HEK293 (cell line): ENCODE measurements at regions not wholly inside any gene's neighbourhood (a gene's known extent, or its start where the extent isn't known, plus 50 kb on each side); places are given as distances from the start of the nearest gene placed in this dataset.

Experiments
- CTCF ChIA-PET: fragments of 350-600 bp; formaldehyde crosslinking; extraction: SDS; loops from one replicate; lab custom pipeline; 2021; ENCODE audit warnings: antibody characterized with exemption; lab: Yijun Ruan, JAX
- POLR2A ChIA-PET: fragments of 300-600 bp; formaldehyde crosslinking; extraction: SDS; loops from one replicate; lab custom pipeline; 2020; ENCODE audit warnings: antibody characterized with exemption, inconsistent platforms; lab: Yijun Ruan, JAX
- H3K27ac ChIP-seq: fragments of 200-500 bp; sonication (Bioruptor generic); 2 replicates; pipeline ENCODE4 v1.5.1; 2014; ENCODE audit warnings: low read depth, low read length, control low read depth, inconsistent platforms; ENCODE audit errors: extremely low read depth
- H3K36me3 ChIP-seq, 2 experiments: fragments of 200-500 bp in 1 of 2; sonication (Bioruptor generic) in 1 of 2; 1 replicate in 1 of 2; 2 replicates in 1 of 2; pipeline ENCODE4 v1.5.1; 2014 to 2017; ENCODE audit warnings: inconsistent platforms in 2 of 2, low read length in 2 of 2; ENCODE audit not compliant: control insufficient read depth in 2 of 2, insufficient read depth in 1 of 2
- H3K4me1 ChIP-seq: fragments of 200-500 bp; sonication (Bioruptor generic); 2 replicates; pipeline ENCODE4 v1.5.1; 2014; ENCODE audit warnings: mild to moderate bottlenecking, low read length, inconsistent platforms; ENCODE audit not compliant: control insufficient read depth, insufficient read depth
- H3K4me3 ChIP-seq: 2 replicates; pipeline ENCODE4 v1.5.1; 2011; ENCODE audit warnings: low read depth, mild to moderate bottlenecking, control low read depth, low read length, moderate library complexity
- H3K9me3 ChIP-seq: fragments of 200-500 bp; sonication (Bioruptor generic); 2 replicates; pipeline ENCODE4 v1.5.1; 2014; ENCODE audit warnings: low read depth, low read length, inconsistent platforms; ENCODE audit not compliant: control insufficient read depth, insufficient read depth
- EGR2 ChIP-seq: fragments of 450-650 bp; formaldehyde crosslinking; IDR thresholded peaks from 2 replicates; pipeline ENCODE4 v1.5.1; 2016; ENCODE audit warnings: low read depth, missing biosample characterization, missing genetic modification characterization
- HOXD13 ChIP-seq: sonication (generic); formaldehyde crosslinking; IDR thresholded peaks from 2 replicates; pipeline ENCODE4 v1.8.0; 2022; ENCODE audit warnings: missing genetic modification reagents, borderline replicate concordance
- KLF16 ChIP-seq: fragments of 450-650 bp; formaldehyde crosslinking; IDR thresholded peaks from 2 replicates; pipeline ENCODE4 v1.5.1; 2017; ENCODE audit warnings: missing biosample characterization, missing genetic modification characterization
- SCRT1 ChIP-seq: fragments of 450-650 bp; formaldehyde crosslinking; IDR thresholded peaks from 2 replicates; pipeline ENCODE4 v1.5.1; 2016; ENCODE audit warnings: missing biosample characterization, missing genetic modification characterization, borderline replicate concordance
- SP3 ChIP-seq: fragments of 450-650 bp; formaldehyde crosslinking; IDR thresholded peaks from 2 replicates; pipeline ENCODE4 v1.5.1; 2016; ENCODE audit warnings: missing biosample characterization, missing genetic modification characterization
- TRIM28 ChIP-seq: IDR thresholded peaks from 2 replicates; pipeline ENCODE4 v1.6.1; 2011; ENCODE audit warnings: low read length, control low read depth, borderline replicate concordance
- ZBTB7A ChIP-seq: fragments of 450-650 bp; formaldehyde crosslinking; IDR thresholded peaks from 2 replicates; pipeline ENCODE4 v1.5.1; 2016; ENCODE audit warnings: low read depth, missing biosample characterization, missing genetic modification characterization
- ZFP3 ChIP-seq: fragments of 450-650 bp; formaldehyde crosslinking; IDR thresholded peaks from 2 replicates; pipeline ENCODE4 v1.5.1; 2016; ENCODE audit warnings: low read depth, missing biosample characterization, missing genetic modification characterization
- ZFP69B ChIP-seq: fragments of 450-650 bp; formaldehyde crosslinking; IDR thresholded peaks from 2 replicates; pipeline ENCODE4 v1.5.1; 2016; ENCODE audit warnings: missing biosample characterization, missing genetic modification characterization
- ZNF10 ChIP-seq: fragments of 450-650 bp; formaldehyde crosslinking; IDR thresholded peaks from 2 replicates; pipeline ENCODE4 v1.5.1; 2017; ENCODE audit warnings: missing biosample characterization, missing genetic modification characterization
- ZNF133 ChIP-seq: fragments of 450-650 bp; formaldehyde crosslinking; IDR thresholded peaks from 2 replicates; pipeline ENCODE4 v1.5.1; 2016; ENCODE audit warnings: missing biosample characterization, missing genetic modification characterization
- ZNF184 ChIP-seq: fragments of 450-650 bp; IDR thresholded peaks from 2 replicates; pipeline ENCODE4 v1.5.1; 2018; ENCODE audit warnings: missing biosample characterization, mild to moderate bottlenecking, missing genetic modification characterization
- ZNF211 ChIP-seq: fragments of 450-650 bp; formaldehyde crosslinking; IDR thresholded peaks from 2 replicates; pipeline ENCODE4 v1.5.1; 2016; ENCODE audit warnings: low read depth, missing biosample characterization, missing genetic modification characterization
- ZNF274 ChIP-seq, 2 experiments: fragments of 200-500 bp in 1 of 2; fragments of 450-650 bp in 1 of 2; sonication (Bioruptor generic) in 1 of 2; formaldehyde crosslinking in 1 of 2; IDR thresholded peaks; 2 replicates each; pipeline versions ENCODE4 v1.5.1 to v1.6.1; 2014 to 2016; ENCODE audit warnings: borderline replicate concordance in 1 of 2, inconsistent platforms in 1 of 2, low read length in 1 of 2, missing biosample characterization in 1 of 2, missing genetic modification characterization in 1 of 2
- ZNF324 ChIP-seq: fragments of 450-650 bp; formaldehyde crosslinking; IDR thresholded peaks from 2 replicates; pipeline ENCODE4 v1.5.1; 2016; ENCODE audit warnings: missing biosample characterization, missing genetic modification characterization
- ZNF677 ChIP-seq: fragments of 450-650 bp; IDR thresholded peaks from 2 replicates; pipeline ENCODE4 v1.5.0; 2018; ENCODE audit warnings: missing biosample characterization, mild to moderate bottlenecking, missing genetic modification characterization, moderate library complexity
- ZNF830 ChIP-seq: fragments of 450-650 bp; IDR thresholded peaks from 2 replicates; pipeline ENCODE4 v1.5.0; 2018; ENCODE audit warnings: missing biosample characterization, missing genetic modification characterization, low read depth, mild to moderate bottlenecking, moderate library complexity
- TF ChIP-seq, protein P1 (sequence below): fragments of 450-650 bp; formaldehyde crosslinking; IDR thresholded peaks from 2 replicates; pipeline ENCODE4 v1.5.1; 2016; ENCODE audit warnings: missing biosample characterization, missing genetic modification characterization
- TF ChIP-seq, protein P2 (sequence below): fragments of 450-650 bp; formaldehyde crosslinking; IDR thresholded peaks from 2 replicates; pipeline ENCODE4 v1.5.1; 2017; ENCODE audit warnings: missing biosample characterization, missing genetic modification characterization
- TF ChIP-seq, protein P3 (sequence below): fragments of 450-650 bp; formaldehyde crosslinking; IDR thresholded peaks from 2 replicates; pipeline ENCODE4 v1.5.1; 2016; ENCODE audit warnings: missing biosample characterization, missing genetic modification characterization

DNA sequence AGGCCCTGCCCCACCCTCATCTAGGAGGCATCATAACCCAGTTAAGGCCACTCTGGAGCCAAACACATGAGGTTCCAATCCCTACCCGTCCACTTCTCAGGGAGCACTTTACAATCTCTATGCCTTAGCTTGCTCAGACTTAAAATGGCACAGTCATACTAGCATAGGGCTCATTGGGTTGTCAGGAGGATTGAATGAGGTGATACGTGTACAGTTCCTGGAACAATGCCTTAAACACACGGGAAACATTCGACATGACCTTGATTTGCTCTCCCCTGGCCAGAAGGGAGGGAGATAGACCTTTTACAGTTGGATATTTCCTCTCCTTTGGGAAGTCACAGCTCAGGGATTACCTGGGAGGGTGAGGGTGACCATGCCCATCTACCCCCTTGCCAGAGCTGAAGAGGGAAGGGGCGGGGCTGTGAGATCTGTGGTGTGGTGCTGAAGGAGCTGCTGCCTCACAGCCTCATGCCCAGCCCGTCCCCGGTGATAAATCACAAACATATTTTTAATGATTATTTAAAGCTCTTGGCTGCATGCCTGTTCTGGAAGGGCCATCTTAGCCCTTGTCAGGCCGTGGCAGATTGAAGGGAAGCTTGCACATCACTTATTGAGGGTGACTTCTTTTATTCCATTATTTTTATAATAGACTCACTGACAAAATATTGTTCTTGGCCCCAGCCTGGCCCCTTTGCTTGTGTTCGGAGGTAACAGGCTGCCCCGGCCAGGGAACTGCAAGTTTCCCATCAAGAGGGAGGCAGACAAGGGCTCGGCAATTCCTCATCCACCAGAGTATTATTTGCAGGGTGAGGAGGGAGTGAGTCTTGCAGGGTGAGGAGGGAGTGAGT lies 83.4 kb downstream of the FOXD2 start:
- TF ChIP-seq ZBTB7A (no peak), ZNF830 (tag by site-specific recombination) (no peak), TRIM28 (no peak), ZNF677 (tag by site-specific recombination) (no peak), ZNF324 (tag by site-specific recombination) (no peak), ZNF211 (tag by site-specific recombination) (no peak), EGR2 (tag by site-specific recombination) (no peak), ZFP69B (tag by site-specific recombination) (no peak), ZFP3 (no peak), ZNF10 (no peak), SCRT1 (tag by site-specific recombination) (no peak), KLF16 (tag by site-specific recombination) (no peak), ZNF133 (tag by site-specific recombination) (no peak)
- H3K9me3 ChIP-seq = no peaks in the 10 kb centered on the region
- H3K36me3 ChIP-seq = no peaks in the 10 kb centered on the region
- no peaks in the 10 kb centered on the region for H3K4me1 ChIP-seq
- H3K4me3 ChIP-seq = no peak overlapping the region
- no peak overlapping the region for H3K27ac ChIP-seq
- ChIA-PET CTCF (interaction anchor here (0.6 to 3.3 kb wide), 6 partner anchors 8 to 69 kb away, joined by 3 to 16 read pairs (median 3); no protein-coding TSS in a partner anchor), POLR2A (no interaction called here)

DNA sequence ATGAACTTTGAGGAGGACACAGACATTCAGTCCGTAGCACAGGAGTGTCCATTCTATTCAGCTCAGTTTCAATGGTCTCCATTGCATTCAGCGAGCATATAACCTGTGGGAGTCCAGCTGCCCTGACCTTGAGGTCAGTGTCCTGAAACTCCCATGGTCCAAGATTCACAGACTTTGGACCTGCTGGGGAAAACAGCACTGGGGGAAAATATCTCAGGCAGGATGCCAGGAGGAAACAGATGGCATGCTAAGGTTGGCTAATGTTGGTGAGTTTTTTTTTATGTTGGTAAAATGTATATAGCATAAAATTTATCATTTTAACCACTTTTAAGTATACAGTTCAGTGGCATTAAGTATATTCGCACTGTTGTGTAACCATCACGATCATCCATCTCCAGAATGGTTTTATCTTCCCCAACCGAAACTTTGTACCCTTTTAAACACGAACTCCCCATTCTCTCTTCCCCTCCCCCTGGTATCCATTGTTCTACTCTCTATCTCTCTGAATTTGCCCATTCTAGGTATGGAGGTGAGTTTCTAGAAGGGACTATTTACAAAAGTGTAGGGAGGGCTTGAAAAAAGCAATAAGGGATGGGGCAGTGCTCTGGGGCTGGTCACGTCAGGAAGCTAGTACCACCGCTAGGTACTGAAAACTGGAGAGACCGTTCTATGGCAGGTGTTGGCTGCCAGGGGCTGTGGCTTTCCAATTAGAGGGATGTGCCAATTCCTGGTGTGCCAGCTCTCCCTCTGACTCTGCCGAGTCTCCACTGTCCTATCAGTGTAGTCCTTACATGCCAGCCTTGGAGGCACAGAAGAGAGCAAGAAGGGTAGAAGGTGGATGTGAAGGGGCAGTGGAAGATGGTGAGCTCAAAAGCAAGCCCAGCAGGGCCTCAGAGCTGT lies 85.3 kb downstream of the FOXD2 start:
- Histone ChIP-seq H3K27ac (no peak overlapping the region), H3K4me1 (no peaks in the 10 kb centered on the region), H3K36me3 (no peaks in the 10 kb centered on the region), H3K4me3 (no peak overlapping the region), H3K9me3 (no peaks in the 10 kb centered on the region)
- ChIA-PET POLR2A (no interaction called here), CTCF (interaction anchor here (0.5 to 1.5 kb wide), 6 partner anchors 17 to 203 kb away, joined by 3 to 9 read pairs (median 4); no protein-coding TSS in a partner anchor)
- TF ChIP-seq SP3 (tag by site-specific recombination) = no peak
- TF ChIP-seq, protein P1, sequence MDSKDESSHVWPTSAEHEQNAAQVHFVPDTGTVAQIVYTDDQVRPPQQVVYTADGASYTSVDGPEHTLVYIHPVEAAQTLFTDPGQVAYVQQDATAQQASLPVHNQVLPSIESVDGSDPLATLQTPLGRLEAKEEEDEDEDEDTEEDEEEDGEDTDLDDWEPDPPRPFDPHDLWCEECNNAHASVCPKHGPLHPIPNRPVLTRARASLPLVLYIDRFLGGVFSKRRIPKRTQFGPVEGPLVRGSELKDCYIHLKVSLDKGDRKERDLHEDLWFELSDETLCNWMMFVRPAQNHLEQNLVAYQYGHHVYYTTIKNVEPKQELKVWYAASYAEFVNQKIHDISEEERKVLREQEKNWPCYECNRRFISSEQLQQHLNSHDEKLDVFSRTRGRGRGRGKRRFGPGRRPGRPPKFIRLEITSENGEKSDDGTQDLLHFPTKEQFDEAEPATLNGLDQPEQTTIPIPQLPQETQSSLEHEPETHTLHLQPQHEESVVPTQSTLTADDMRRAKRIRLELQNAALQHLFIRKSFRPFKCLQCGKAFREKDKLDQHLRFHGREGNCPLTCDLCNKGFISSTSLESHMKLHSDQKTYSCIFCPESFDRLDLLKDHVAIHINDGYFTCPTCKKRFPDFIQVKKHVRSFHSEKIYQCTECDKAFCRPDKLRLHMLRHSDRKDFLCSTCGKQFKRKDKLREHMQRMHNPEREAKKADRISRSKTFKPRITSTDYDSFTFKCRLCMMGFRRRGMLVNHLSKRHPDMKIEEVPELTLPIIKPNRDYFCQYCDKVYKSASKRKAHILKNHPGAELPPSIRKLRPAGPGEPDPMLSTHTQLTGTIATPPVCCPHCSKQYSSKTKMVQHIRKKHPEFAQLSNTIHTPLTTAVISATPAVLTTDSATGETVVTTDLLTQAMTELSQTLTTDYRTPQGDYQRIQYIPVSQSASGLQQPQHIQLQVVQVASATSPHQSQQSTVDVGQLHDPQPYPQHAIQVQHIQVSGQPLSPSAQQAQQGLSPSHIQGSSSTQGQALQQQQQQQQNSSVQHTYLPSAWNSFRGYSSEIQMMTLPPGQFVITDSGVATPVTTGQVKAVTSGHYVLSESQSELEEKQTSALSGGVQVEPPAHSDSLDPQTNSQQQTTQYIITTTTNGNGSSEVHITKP (tag by site-specific recombination) = peak; percentile 49; the same call in 1 of the 2 replicates
- TF ChIP-seq ZNF184 (tag by site-specific recombination) = no peak

DNA sequence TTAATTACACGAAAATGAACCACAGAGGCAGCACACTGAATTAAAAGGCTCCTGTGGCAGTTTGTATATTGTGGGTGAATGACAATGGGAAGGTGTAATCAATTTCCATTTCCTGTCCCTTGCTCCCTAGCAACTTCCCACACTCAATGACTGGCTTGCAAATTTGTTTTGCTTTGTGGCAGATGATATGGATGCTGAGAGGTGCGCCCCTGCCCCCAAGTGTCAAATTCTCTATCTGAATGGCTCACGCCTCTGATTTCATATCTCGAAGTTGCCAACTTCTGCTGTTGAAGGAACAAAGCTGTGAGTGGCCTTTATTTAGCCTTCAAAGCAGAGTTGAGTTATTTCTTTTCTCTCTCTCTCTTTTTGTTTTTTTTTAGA lies 86.0 kb downstream of the FOXD2 start:
- POLR2A ChIA-PET = no interaction called here
- CTCF ChIA-PET = interaction anchor here (0.5 to 1.5 kb wide), 5 partner anchors 18 to 202 kb away, joined by 3 to 9 read pairs (median 4); no protein-coding TSS in a partner anchor
- Histone ChIP-seq H3K4me1 (no peaks in the 10 kb centered on the region), H3K4me3 (no peak overlapping the region), H3K9me3 (no peaks in the 10 kb centered on the region), H3K27ac (no peak overlapping the region), H3K36me3 (no peaks in the 10 kb centered on the region)
- TF ChIP-seq, protein P2, sequence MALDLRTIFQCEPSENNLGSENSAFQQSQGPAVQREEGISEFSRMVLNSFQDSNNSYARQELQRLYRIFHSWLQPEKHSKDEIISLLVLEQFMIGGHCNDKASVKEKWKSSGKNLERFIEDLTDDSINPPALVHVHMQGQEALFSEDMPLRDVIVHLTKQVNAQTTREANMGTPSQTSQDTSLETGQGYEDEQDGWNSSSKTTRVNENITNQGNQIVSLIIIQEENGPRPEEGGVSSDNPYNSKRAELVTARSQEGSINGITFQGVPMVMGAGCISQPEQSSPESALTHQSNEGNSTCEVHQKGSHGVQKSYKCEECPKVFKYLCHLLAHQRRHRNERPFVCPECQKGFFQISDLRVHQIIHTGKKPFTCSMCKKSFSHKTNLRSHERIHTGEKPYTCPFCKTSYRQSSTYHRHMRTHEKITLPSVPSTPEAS (tag by site-specific recombination) = no peak
- TF ChIP-seq HOXD13 (CRISPR knock-in tag) (no peak), ZNF274 (IDR thresholded peaks at IDR 0.05; ENCODE audit: low read length) (no peak), ZNF274 (tag by site-specific recombination; IDR thresholded peaks at IDR 0.05; ENCODE audit: borderline replicate concordance) (no peak)
- TF ChIP-seq, protein P3, sequence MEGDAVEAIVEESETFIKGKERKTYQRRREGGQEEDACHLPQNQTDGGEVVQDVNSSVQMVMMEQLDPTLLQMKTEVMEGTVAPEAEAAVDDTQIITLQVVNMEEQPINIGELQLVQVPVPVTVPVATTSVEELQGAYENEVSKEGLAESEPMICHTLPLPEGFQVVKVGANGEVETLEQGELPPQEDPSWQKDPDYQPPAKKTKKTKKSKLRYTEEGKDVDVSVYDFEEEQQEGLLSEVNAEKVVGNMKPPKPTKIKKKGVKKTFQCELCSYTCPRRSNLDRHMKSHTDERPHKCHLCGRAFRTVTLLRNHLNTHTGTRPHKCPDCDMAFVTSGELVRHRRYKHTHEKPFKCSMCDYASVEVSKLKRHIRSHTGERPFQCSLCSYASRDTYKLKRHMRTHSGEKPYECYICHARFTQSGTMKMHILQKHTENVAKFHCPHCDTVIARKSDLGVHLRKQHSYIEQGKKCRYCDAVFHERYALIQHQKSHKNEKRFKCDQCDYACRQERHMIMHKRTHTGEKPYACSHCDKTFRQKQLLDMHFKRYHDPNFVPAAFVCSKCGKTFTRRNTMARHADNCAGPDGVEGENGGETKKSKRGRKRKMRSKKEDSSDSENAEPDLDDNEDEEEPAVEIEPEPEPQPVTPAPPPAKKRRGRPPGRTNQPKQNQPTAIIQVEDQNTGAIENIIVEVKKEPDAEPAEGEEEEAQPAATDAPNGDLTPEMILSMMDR (tag by site-specific recombination) = no peak
